ENCODE measurements at regions not wholly inside any gene's neighbourhood (a gene's known extent, or its start where the extent isn't known, plus 50 kb on each side); places are given as distances from the start of the nearest gene placed in this dataset.

DNA sequence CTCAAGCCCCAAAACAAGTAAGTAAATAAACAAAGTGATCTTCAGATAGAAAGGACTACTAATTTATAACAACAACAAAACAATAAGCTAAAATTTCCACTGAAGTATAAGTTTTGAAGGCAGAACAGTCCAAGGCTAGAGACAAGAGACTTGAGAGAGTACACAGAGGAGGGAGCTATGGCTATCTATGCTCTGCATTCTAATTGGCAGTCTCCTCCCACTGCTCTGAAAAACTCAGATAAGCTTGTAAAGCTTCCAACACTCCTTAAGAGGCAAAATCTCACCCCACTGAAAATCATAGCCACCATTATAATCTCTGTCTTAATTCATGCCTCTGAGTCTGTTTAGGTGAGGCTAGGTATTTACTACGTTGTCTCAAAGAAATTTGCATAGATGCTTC is 714.6 kb upstream of the LRATD1 start:
- TF ChIP-seq KDM5A (IDR thresholded peaks at IDR 0.05) (no peak), CHD2 (IDR thresholded peaks at IDR 0.05; ENCODE audit: low read length, partially characterized antibody) (no peak), CHD4 (IDR thresholded peaks at IDR 0.05; ENCODE audit: borderline replicate concordance) (no peak), TP53 (CRISPR knock-in tag; IDR thresholded peaks at IDR 0.05) (no peak), SMC3 (IDR thresholded peaks at IDR 0.05) (no peak)
- TF ChIP-seq, protein P1, sequence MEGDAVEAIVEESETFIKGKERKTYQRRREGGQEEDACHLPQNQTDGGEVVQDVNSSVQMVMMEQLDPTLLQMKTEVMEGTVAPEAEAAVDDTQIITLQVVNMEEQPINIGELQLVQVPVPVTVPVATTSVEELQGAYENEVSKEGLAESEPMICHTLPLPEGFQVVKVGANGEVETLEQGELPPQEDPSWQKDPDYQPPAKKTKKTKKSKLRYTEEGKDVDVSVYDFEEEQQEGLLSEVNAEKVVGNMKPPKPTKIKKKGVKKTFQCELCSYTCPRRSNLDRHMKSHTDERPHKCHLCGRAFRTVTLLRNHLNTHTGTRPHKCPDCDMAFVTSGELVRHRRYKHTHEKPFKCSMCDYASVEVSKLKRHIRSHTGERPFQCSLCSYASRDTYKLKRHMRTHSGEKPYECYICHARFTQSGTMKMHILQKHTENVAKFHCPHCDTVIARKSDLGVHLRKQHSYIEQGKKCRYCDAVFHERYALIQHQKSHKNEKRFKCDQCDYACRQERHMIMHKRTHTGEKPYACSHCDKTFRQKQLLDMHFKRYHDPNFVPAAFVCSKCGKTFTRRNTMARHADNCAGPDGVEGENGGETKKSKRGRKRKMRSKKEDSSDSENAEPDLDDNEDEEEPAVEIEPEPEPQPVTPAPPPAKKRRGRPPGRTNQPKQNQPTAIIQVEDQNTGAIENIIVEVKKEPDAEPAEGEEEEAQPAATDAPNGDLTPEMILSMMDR (IDR thresholded peaks at IDR 0.05), result no peak

All from A549 (cell line).